ENCODE measurements at regions not wholly inside any gene's neighbourhood (a gene's known extent, or its start where the extent isn't known, plus 50 kb on each side); places are given as distances from the start of the nearest gene placed in this dataset.
A peak's percentile ranks its signal among the peaks of the same experiment; 100 is the strongest.

- Mint-ChIP-seq H3K27ac (no peak overlapping the region), H3K4me3 (no peak overlapping the region), H3K4me1 (no peaks in the 10 kb centered on the region), H3K36me3 (no peaks in the 10 kb centered on the region), H3K27me3 (peaks cover 13% of the 10 kb centered on the region), H3K9me3 (peaks cover 4% of the 10 kb centered on the region)
- no peak for DNase-seq (ENCODE audit: low spot score in 2 of 2)
- no peak for ATAC-seq (ENCODE audit: low read depth)
Measured at GRCh38 chr2:118321432-118322105, 233.3 kb downstream of the INSIG2 start.

DNA sequence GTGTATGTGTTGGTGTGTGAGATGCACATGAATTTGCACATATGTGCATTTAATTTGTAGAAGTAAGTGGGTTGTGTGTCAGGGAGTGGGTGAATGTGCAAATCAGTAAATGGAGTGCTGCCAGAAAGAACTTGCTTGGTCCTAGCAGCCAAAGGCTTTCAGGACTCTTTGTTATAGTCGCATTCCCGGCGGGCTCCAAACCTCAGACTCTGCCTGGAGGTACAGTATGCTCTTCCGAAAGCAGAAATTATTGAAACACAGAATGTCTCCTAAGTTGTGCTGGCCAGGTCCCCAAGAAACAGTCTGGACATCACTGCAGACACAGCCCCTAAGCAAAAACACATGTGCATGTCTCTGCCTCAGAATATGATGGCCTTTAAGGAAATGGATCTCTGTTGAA lies 232.4 kb downstream of the INSIG2 start:
- no peak for DNase-seq (ENCODE audit: low spot score in 2 of 2)
- H3K9me3 Mint-ChIP-seq = peaks cover 4% of the 10 kb centered on the region
- H3K27ac Mint-ChIP-seq = no peak overlapping the region
- no peak overlapping the region for H3K4me3 Mint-ChIP-seq
- H3K27me3 Mint-ChIP-seq = peaks cover 13% of the 10 kb centered on the region
- H3K36me3 Mint-ChIP-seq = no peaks in the 10 kb centered on the region
- H3K4me1 Mint-ChIP-seq = no peaks in the 10 kb centered on the region
- ATAC-seq (ENCODE audit: low read depth) = no peak

DNA sequence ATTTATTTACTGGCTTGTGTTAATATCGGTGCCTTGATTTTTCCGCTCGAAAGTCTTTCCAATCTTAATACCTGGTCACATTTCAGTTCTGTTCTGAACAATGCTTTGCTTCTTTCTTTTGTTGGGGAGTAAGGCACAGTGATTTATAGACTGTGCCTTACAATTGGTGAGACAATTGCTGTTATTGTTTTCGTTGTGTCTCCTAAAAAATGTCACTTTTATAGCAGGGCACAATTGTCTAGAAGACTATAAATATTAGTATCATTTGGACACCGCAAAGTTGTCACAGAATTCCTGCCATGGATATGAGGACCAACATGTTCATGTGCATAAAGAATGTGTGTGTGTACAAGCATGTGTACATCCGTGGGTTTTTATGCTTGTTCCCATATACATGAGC lies 231.9 kb downstream of the INSIG2 start:
- Mint-ChIP-seq H3K27ac (no peak overlapping the region), H3K4me1 (no peaks in the 10 kb centered on the region), H3K27me3 (peaks cover 13% of the 10 kb centered on the region), H3K4me3 (no peak overlapping the region), H3K9me3 (peaks cover 4% of the 10 kb centered on the region), H3K36me3 (no peaks in the 10 kb centered on the region)
- no peak for ATAC-seq (ENCODE audit: low read depth)
- DNase-seq (ENCODE audit: low spot score in 2 of 2) = no peak

DNA sequence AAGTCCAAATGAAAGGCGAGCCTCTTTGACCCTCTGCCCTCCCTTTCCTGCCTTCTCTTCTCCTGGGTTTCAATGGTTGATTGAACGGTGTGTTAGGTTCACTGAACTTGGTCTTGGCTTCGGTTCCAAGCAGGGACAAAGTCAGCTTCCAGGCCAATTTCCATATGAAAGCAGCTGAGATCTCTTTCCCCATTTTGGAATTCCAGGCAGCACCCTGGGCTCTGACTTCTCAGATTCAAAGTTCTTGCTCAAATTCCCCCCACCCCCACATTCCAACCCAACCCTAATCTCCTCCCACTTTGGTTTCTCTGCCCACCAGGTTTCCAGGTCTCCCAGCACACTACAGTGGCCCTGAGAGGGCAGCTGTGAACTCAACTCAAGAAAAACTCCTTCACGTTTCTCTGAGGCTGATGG lies 231.0 kb downstream of the INSIG2 start:
- Mint-ChIP-seq H3K4me1 (no peaks in the 10 kb centered on the region), H3K27me3 (peaks cover 12% of the 10 kb centered on the region), H3K9me3 (peaks cover 4% of the 10 kb centered on the region), H3K4me3 (no peak overlapping the region), H3K36me3 (no peaks in the 10 kb centered on the region), H3K27ac (no peak overlapping the region)
- ATAC-seq (ENCODE audit: low read depth) (no peak), DNase-seq (ENCODE audit: low spot score in 2 of 2) (no peak)

GRCh38 chr2:118315606-118316005 lies 227.3 kb downstream of the INSIG2 start:
- ATAC-seq (ENCODE audit: low read depth) (no peak), DNase-seq (ENCODE audit: low spot score in 2 of 2) (no peak)
- no peaks in the 10 kb centered on the region for H3K9me3 Mint-ChIP-seq
- no peak overlapping the region for H3K4me3 Mint-ChIP-seq
- H3K27ac Mint-ChIP-seq = no peak overlapping the region
- no peaks in the 10 kb centered on the region for H3K36me3 Mint-ChIP-seq
- H3K4me1 Mint-ChIP-seq = no peaks in the 10 kb centered on the region
- peaks cover 4% of the 10 kb centered on the region for H3K27me3 Mint-ChIP-seq

DNA sequence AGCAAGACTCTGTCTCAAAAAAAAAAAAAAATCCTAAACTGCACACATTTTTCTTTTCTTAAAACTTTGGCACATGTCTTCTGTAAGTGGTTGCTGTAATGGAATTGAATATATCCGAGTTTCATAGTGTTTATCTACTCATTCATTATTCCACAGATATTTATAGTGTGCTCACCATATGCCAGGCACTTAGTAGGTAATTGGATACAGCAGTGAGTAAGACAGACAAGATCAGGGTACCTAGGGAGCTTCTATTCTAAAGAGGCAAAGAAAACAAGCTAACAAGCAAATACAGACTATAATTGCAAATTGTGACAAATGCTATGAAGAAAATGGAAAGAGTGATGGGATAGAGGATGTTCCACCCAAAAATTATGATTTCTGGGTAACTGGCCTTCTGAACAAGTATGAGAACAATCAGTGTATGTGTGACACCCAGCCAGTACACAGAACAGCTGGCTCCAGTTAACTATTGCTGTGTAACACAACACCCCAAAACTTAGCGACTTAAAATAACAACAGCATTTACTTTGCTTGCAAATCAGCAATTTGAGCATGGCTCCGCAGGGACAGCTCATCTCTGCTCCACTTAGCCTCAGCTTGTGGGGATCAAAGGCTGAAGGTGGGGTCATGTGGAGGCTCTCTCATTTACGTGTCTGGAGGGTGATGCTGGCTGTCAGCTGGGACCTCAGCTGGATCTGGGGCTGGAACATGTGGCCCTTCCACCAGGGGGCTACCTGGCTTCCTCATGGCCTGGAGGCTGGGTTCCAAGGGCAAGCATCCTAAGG lies 224.9 kb downstream of the INSIG2 start:
- H3K27me3 Mint-ChIP-seq = peaks cover 8% of the 10 kb centered on the region
- no peaks in the 10 kb centered on the region for H3K4me1 Mint-ChIP-seq
- ATAC-seq (ENCODE audit: low read depth) = no peak
- H3K36me3 Mint-ChIP-seq = no peaks in the 10 kb centered on the region
- H3K4me3 Mint-ChIP-seq = no peak overlapping the region
- no peak overlapping the region for H3K27ac Mint-ChIP-seq
- H3K9me3 Mint-ChIP-seq = no peaks in the 10 kb centered on the region
- DNase-seq (ENCODE audit: low spot score in 2 of 2) = no peak

GRCh38 chr2:118310681-118311429 lies 222.6 kb downstream of the INSIG2 start:
- Mint-ChIP-seq H3K36me3 (no peaks in the 10 kb centered on the region), H3K27ac (peak overlapping the region; percentile 25), H3K9me3 (no peaks in the 10 kb centered on the region), H3K4me3 (peak overlapping the region; percentile 81), H3K27me3 (peaks cover 8% of the 10 kb centered on the region), H3K4me1 (no peaks in the 10 kb centered on the region)
- DNase-seq (ENCODE audit: low spot score in 2 of 2) (no peak), ATAC-seq (ENCODE audit: low read depth) (no peak)

DNA sequence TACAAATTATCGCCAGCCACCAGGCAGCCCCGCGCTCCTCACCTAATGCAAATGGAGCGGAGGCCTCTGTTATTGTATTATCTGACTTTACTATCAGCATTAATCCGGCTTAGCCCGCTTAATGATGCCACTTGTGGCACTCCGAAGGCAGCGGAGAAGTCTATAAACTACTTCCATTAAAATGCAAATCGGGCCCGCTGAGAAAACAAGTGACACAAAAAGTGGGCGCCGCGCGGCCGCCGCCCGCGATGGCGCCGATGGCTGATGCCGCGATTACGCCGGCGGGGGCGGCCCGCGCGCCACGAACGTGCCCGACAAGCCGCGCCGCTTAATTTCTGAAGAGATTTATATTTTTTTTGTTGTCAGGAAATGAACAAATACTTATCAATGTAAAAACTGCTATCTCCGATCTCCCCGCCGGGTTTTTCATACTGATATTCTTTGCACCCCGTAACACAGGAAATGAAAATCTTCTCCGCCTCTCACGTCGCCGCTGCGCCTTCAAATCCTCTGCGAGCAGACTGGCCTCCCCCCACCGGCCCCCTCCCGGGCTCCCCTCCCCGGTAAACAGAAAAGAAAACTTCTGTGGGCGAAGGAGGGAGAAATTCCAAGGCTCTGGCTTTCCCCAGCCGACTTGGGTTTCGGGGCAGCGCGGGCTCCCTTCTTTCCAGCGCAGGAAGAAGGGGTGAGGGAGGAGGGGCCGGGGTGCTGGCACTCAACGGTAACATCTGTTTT lies 221.8 kb downstream of the INSIG2 start:
- ATAC-seq (ENCODE audit: low read depth) = peak; percentile 73
- H3K27ac Mint-ChIP-seq = peak overlapping the region; percentile 25

DNA sequence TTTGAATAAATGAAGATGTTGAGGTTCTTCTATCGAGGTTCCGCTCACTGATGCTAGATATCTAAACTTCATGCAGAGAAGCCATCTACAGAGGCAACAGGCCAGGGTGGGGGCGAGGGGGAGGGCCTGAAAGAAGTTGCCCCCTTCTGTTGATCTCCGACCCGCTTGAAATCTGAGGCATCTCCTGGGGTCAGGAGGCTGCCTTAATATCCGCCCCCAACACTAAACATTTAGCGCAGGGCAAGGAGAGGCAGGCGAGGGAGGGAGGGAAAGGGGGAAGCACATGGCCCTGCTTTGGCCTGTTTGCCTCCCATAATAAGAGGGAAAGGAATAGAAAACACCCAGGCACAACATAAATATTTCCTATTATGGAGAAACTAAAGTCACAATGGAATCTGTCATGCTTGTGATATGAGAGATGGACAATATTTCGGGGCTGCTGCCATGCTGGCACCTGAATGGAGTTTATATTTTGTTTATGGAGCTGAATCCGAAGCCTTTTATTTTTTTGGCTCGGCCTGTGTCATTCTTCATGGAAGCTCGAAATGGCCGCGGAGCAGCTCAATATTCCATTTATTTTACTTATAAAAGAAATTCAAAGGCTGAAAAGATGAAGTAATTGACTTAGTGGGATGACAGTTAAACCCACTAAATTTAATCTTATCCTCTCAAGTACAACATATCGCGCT lies 221.1 kb downstream of the INSIG2 start:
- Mint-ChIP-seq H3K4me1 (no peaks in the 10 kb centered on the region), H3K9me3 (no peaks in the 10 kb centered on the region), H3K27ac (no peak overlapping the region), H3K36me3 (no peaks in the 10 kb centered on the region), H3K4me3 (peak overlapping the region; percentile 81), H3K27me3 (peaks cover 8% of the 10 kb centered on the region)
- DNase-seq (ENCODE audit: low spot score in 2 of 2) (no peak), ATAC-seq (ENCODE audit: low read depth) (no peak)

More for the DNA sequence above, 221.8 kb downstream of the INSIG2 start:
- H3K4me3 Mint-ChIP-seq = peak overlapping the region; percentile 81
- H3K4me1 Mint-ChIP-seq = no peaks in the 10 kb centered on the region
- peaks cover 8% of the 10 kb centered on the region for H3K27me3 Mint-ChIP-seq
- DNase-seq (ENCODE audit: low spot score in 2 of 2) = peak; percentile 4 to 22
- no peaks in the 10 kb centered on the region for H3K36me3 Mint-ChIP-seq
- no peaks in the 10 kb centered on the region for H3K9me3 Mint-ChIP-seq

DNA sequence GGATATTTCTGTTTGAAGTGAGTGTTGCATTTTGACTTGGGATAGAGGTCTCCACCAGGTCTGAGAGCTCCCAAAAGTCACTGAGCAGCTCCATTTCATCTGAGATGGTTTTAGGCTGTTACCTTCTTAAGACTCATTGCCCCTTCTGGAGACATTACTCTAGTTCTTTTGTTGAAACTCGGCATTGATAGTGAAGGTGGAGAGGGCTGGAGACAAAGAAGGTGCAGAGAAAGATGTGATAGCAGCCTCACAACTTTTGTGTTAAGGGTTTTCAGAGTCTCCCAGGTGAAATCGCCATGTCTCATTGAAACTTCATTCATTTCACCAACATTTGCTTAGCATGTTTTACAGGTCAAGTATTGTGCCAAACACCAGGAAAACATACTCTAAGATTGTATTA lies 219.6 kb downstream of the INSIG2 start:
- DNase-seq (ENCODE audit: low spot score in 2 of 2) (no peak), ATAC-seq (ENCODE audit: low read depth) (no peak)
- no peak overlapping the region for H3K27ac Mint-ChIP-seq
- no peaks in the 10 kb centered on the region for H3K9me3 Mint-ChIP-seq
- no peak overlapping the region for H3K4me3 Mint-ChIP-seq
- peaks cover 6% of the 10 kb centered on the region for H3K27me3 Mint-ChIP-seq
- no peaks in the 10 kb centered on the region for H3K4me1 Mint-ChIP-seq
- no peaks in the 10 kb centered on the region for H3K36me3 Mint-ChIP-seq

DNA sequence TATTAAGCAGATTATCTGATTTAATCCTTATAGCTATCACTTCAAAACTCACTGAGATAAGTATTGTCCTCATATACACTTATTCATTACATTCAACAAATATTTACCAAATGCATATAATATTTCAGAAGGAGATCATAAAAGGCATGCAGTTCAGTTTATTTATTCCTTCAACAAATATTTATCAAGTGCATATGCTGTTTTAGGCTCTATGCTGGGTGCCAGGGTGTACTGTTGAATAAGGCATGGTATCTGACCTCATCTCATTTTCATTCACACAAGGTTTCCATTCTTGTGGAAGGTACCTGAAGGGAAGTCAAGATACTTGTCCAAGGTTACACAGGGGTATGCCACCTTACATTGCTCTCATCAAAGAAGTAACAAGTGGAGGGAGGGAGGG lies 213.0 kb downstream of the INSIG2 start:
- H3K4me3 Mint-ChIP-seq = no peak overlapping the region
- H3K4me1 Mint-ChIP-seq = no peaks in the 10 kb centered on the region
- H3K36me3 Mint-ChIP-seq = no peaks in the 10 kb centered on the region
- peaks cover 4% of the 10 kb centered on the region for H3K27me3 Mint-ChIP-seq
- no peaks in the 10 kb centered on the region for H3K9me3 Mint-ChIP-seq
- ATAC-seq (ENCODE audit: low read depth) = no peak
- no peak overlapping the region for H3K27ac Mint-ChIP-seq
- DNase-seq (ENCODE audit: low spot score in 2 of 2) = no peak

GRCh38 chr2:118300832-118301231 lies 212.6 kb downstream of the INSIG2 start:
- ATAC-seq (ENCODE audit: low read depth) = no peak

DNA sequence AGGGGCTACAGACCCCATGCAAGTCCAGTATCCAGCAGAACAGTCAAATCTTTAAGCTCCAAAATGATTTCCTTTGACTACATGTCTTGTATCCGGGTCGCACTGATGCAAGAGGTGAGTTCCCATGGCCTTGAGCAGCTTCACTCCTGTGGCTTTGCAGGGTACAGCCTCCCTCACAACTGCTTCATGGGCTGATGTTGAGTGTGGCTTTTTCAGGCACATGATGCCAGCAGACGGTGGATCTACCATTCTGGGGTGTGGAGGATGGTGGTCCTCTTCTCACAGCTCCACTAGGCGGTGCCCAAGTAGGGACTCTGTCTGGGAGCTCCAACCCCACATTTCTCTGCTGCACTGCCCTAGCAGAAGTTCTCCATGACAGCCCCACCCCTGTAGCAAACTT lies 208.4 kb downstream of the INSIG2 start:
- Mint-ChIP-seq H3K4me3 (no peak overlapping the region), H3K27me3 (peaks cover 11% of the 10 kb centered on the region), H3K36me3 (no peaks in the 10 kb centered on the region), H3K9me3 (peaks cover 2% of the 10 kb centered on the region), H3K27ac (no peak overlapping the region), H3K4me1 (no peaks in the 10 kb centered on the region)
- DNase-seq (ENCODE audit: low spot score in 2 of 2) (no peak), ATAC-seq (ENCODE audit: low read depth) (no peak)

More at GRCh38 chr2:118300832-118301231, 212.6 kb downstream of the INSIG2 start:
- Mint-ChIP-seq H3K27me3 (peaks cover 6% of the 10 kb centered on the region), H3K27ac (no peak overlapping the region), H3K4me1 (no peaks in the 10 kb centered on the region), H3K36me3 (no peaks in the 10 kb centered on the region), H3K9me3 (peaks cover 1% of the 10 kb centered on the region), H3K4me3 (no peak overlapping the region)
- no peak for DNase-seq (ENCODE audit: low spot score in 2 of 2)

Data from memory B cell (primary cell).